K562 (cell line): ENCODE measurements at regions not wholly inside any gene's neighbourhood (a gene's known extent, or its start where the extent isn't known, plus 50 kb on each side); places are given as distances from the start of the nearest gene placed in this dataset.

Source experiments
- ATAC-seq: fragments of 200-7000 bp; cut with Tn5 transposase; 3 replicates; pipeline ENCODE4 v1.9.1; 2020; ENCODE audit warnings: moderate library complexity
- BruUV-seq: library from RNA; stranded (reverse); fragments of 400-500 nt; replicated peaks from 2 replicates; lab custom pipeline; 2021; lab: Mats Ljungman, UMichigan
- CTCF ChIA-PET: fragments of 300-600 bp; formaldehyde crosslinking; extraction: SDS; loops from one replicate; lab custom pipeline; 2021; ENCODE audit warnings: low intra/inter-chr PET ratio; lab: Yijun Ruan, JAX
- POLR2A ChIA-PET: fragments of 300-600, 350-650 bp; sonication (Branson Sonifier 250); formaldehyde crosslinking; extraction: SDS; loops from one replicate; lab custom pipeline; 2021; ENCODE audit warnings: antibody characterized with exemption, inconsistent platforms; lab: Yijun Ruan, JAX
- DNase-seq, 4 experiments: peaks; one replicate each; pipeline versions ENCODE4 v3.0.0 to v3.0.0-alpha.2; 2011 to 2018; ENCODE audit warnings: low spot score in 3 of 4, mixed read lengths in 3 of 4; ENCODE audit errors: extremely low read depth in 1 of 4
- FAIRE-seq: peaks from 2 replicates; lab custom pipeline; 2011; peaks lifted over from hg19 to GRCh38; lab: Jason Lieb, UNC
- H2AFZ ChIP-seq: 2 replicates; pipeline ENCODE4 v1.6.0; 2011; ENCODE audit warnings: low read depth, low read length, control low read depth, inconsistent platforms
- H3K27ac ChIP-seq: fragments of 200-600 bp; 3 replicates; pipeline ENCODE4 v1.8.0; 2011; ENCODE audit warnings: low read depth, mild to moderate bottlenecking, control low read depth, inconsistent platforms, low read length, moderate library complexity, mixed read lengths; ENCODE audit errors: extremely low read depth
- H3K27me3 ChIP-seq, 2 experiments: fragments of 300-600 bp in 1 of 2; 2 replicates in 1 of 2; 3 replicates in 1 of 2; pipeline versions ENCODE4 v1.6.0 to v1.8.0; 2011; ENCODE audit warnings: inconsistent platforms in 2 of 2, low read length in 2 of 2, mild to moderate bottlenecking in 1 of 2, mixed read lengths in 1 of 2, moderate library complexity in 1 of 2; ENCODE audit not compliant: control insufficient read depth in 2 of 2, insufficient read depth in 2 of 2
- H3K36me3 ChIP-seq: fragments of 300-600 bp; 3 replicates; pipeline ENCODE4 v1.8.0; 2011; ENCODE audit warnings: mild to moderate bottlenecking, low read length, inconsistent platforms; ENCODE audit not compliant: control insufficient read depth, insufficient read depth
- H3K4me1 ChIP-seq, 2 experiments: fragments of 200-600 bp in 1 of 2; replicated peaks in 1 of 2; 2 replicates in 1 of 2; 3 replicates in 1 of 2; pipeline versions ENCODE4 v1.5.1 to v1.8.0; 2011; ENCODE audit warnings: inconsistent platforms in 2 of 2, low read length in 2 of 2, mild to moderate bottlenecking in 1 of 2, mixed read lengths in 1 of 2, moderate library complexity in 1 of 2; ENCODE audit not compliant: control insufficient read depth in 2 of 2, insufficient read depth in 2 of 2
- H3K4me2 ChIP-seq: 2 replicates; pipeline ENCODE4 v1.6.1; 2011; ENCODE audit warnings: low read length, control low read depth, inconsistent platforms, mixed read lengths; ENCODE audit not compliant: insufficient read depth
- H3K4me3 ChIP-seq: fragments of 200-600 bp; sonication (generic), shearing (Covaris generic); 2 replicates; pipeline ENCODE4 v1.5.1; 2016; ENCODE audit warnings: control low read depth, inconsistent platforms
- H3K79me2 ChIP-seq: fragments of 200-600 bp; 3 replicates; pipeline ENCODE4 v1.8.0; 2011; ENCODE audit warnings: low read length, inconsistent platforms; ENCODE audit not compliant: control insufficient read depth, insufficient read depth
- H3K9ac ChIP-seq, 2 experiments: 2 replicates each; pipeline versions ENCODE4 v1.6.0 to v1.6.1; 2011; ENCODE audit warnings: low read depth in 2 of 2, low read length in 2 of 2, control low read depth in 1 of 2, inconsistent platforms in 1 of 2, mild to moderate bottlenecking in 1 of 2, mixed read lengths in 1 of 2; ENCODE audit not compliant: insufficient read depth in 1 of 2
- H3K9me1 ChIP-seq: one replicate; pipeline ENCODE4 v1.6.0; 2011; ENCODE audit warnings: inconsistent platforms, mild to moderate bottlenecking, low read length, moderate library complexity; ENCODE audit not compliant: control insufficient read depth, insufficient read depth
- H3K9me3 ChIP-seq: replicated peaks from 2 replicates; pipeline ENCODE4 v1.5.1; 2011; ENCODE audit warnings: low read depth, low read length, inconsistent platforms; ENCODE audit not compliant: control insufficient read depth, insufficient read depth
- H4K20me1 ChIP-seq: replicated peaks from 2 replicates; pipeline ENCODE4 v1.6.1; 2011; ENCODE audit warnings: low read length, inconsistent platforms, mixed read lengths; ENCODE audit not compliant: control insufficient read depth, insufficient read depth
- CBFA2T3 ChIP-seq: fragments of 450-650 bp; IDR thresholded peaks from 2 replicates; pipeline ENCODE4 v1.6.1; 2017
- CXXC5 ChIP-seq: fragments of 250-450 bp; sonication (Bioruptor Pico); IDR thresholded peaks from 2 replicates; pipeline ENCODE4 v1.8.0; 2022; ENCODE audit warnings: inconsistent platforms, mild to moderate bottlenecking, moderate library complexity
- HDGF ChIP-seq: fragments of 450-650 bp; IDR thresholded peaks from 2 replicates; pipeline ENCODE4 v1.6.1; 2016
- HNRNPH1 ChIP-seq: fragments of 200-400 bp; formaldehyde crosslinking; optimal IDR thresholded peaks from 2 replicates; pipeline ENCODE3; 2017; ENCODE audit warnings: low read depth, mild to moderate bottlenecking, low read length, moderate library complexity
- KLF6 ChIP-seq: fragments of 250-450 bp; sonication (Bioruptor Pico); IDR thresholded peaks from 2 replicates; pipeline ENCODE4 v1.4.0; 2020; ENCODE audit warnings: mild to moderate bottlenecking, moderate library complexity, borderline replicate concordance
- MTA3 ChIP-seq: fragments of 450-650 bp; formaldehyde crosslinking; IDR thresholded peaks from 2 replicates; pipeline ENCODE4 v1.6.1; 2017; ENCODE audit warnings: mild to moderate bottlenecking, borderline replicate concordance
- ZNF12 ChIP-seq: sonication (generic); formaldehyde crosslinking; IDR thresholded peaks from 2 replicates; pipeline ENCODE4 v1.4.0; 2020; ENCODE audit warnings: mild to moderate bottlenecking, missing genetic modification reagents
- ZNF444 ChIP-seq: fragments of 250-450 bp; sonication (Bioruptor Pico); IDR thresholded peaks from 2 replicates; pipeline ENCODE4 v1.4.0; 2020; ENCODE audit warnings: mild to moderate bottlenecking, moderate library complexity
- ZNF668 ChIP-seq: fragments of 250-450 bp; sonication (Bioruptor Pico); IDR thresholded peaks from 2 replicates; pipeline ENCODE4 v1.8.0; 2022; ENCODE audit warnings: mild to moderate bottlenecking, inconsistent platforms
- ZZZ3 ChIP-seq: fragments of 450-650 bp; IDR thresholded peaks from 2 replicates; pipeline ENCODE4 v1.6.1; 2016; ENCODE audit warnings: antibody characterized with exemption, mild to moderate bottlenecking, moderate library complexity
- WGBS: fragments of 100-300 bp; shearing (Covaris generic); methylation state at CpG from one replicate; pipeline ENCODE4 v1.1.6; 2016; ENCODE audit warnings: low coverage, mixed read lengths; ENCODE audit not compliant: insufficient coverage; ENCODE audit errors: missing lambda C conversion rate; 5-methylcytosine and 5-hydroxymethylcytosine counted together
- in situ Hi-C: fragments of 300-500 bp; cut with MboI; formaldehyde crosslinking; loops from 4 replicates; pipeline ENCODE4 v1.15.0; 2018; ENCODE audit warnings: inconsistent platforms, mixed read lengths
- intact Hi-C: fragments of 100-400 bp; cut with micrococcal nuclease; formaldehyde crosslinking; loops from 2 replicates; pipeline ENCODE4 v1.14.2; 2022
- TF ChIP-seq, protein P1 (sequence below): conservative IDR thresholded peaks from 2 replicates; pipeline ENCODE4 v1.6.1; 2011; ENCODE audit warnings: low read depth, mild to moderate bottlenecking, low read length; ENCODE audit not compliant: control insufficient read depth
- TF ChIP-seq, protein P2 (sequence below): fragments of 200-600 bp; sonication (generic); IDR thresholded peaks from one replicate; pipeline ENCODE4 v1.6.1; 2012; ENCODE audit warnings: mild to moderate bottlenecking, low read depth, low read length, inconsistent platforms

GRCh38 chr2:211281430-211282073, 725.2 kb downstream of the CPS1 start:
- H3K4me2 ChIP-seq = no peak overlapping the region
- no peaks in the 10 kb centered on the region for H3K4me1 ChIP-seq
- ChIA-PET POLR2A (no interaction called here), CTCF (no interaction called here)
- no peaks in the 10 kb centered on the region for H3K36me3 ChIP-seq
- WGBS = no CpG with 5 or more reads among the region's 2 CpGs
- ATAC-seq (no peak), DNase-seq (no peak), FAIRE-seq (no peak)
- no peak overlapping the region for H3K4me3 ChIP-seq
- no peak overlapping the region for H3K9ac ChIP-seq
- no peaks in the 10 kb centered on the region for H3K9me3 ChIP-seq
- no TSS peak for BruUV-seq
- intact Hi-C loops (no loop called here), in situ Hi-C loops (no loop called here)
- H4K20me1 ChIP-seq = no peaks in the 10 kb centered on the region
- H3K79me2 ChIP-seq = no peaks in the 10 kb centered on the region
- no peaks in the 10 kb centered on the region for H3K27me3 ChIP-seq
- no peaks in the 10 kb centered on the region for H3K9me1 ChIP-seq
- no peak overlapping the region for H2AFZ ChIP-seq
- H3K27ac ChIP-seq = no peak overlapping the region
- TF ChIP-seq ZNF444 (CRISPR knock-in tag) = no peak
- TF ChIP-seq CBFA2T3 = no peak
- TF ChIP-seq ZNF668 = no peak
- TF ChIP-seq KLF6 (CRISPR knock-in tag) = no peak
- TF ChIP-seq, protein P1, sequence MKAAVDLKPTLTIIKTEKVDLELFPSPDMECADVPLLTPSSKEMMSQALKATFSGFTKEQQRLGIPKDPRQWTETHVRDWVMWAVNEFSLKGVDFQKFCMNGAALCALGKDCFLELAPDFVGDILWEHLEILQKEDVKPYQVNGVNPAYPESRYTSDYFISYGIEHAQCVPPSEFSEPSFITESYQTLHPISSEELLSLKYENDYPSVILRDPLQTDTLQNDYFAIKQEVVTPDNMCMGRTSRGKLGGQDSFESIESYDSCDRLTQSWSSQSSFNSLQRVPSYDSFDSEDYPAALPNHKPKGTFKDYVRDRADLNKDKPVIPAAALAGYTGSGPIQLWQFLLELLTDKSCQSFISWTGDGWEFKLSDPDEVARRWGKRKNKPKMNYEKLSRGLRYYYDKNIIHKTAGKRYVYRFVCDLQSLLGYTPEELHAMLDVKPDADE = no peak
- TF ChIP-seq HNRNPH1 = no peak
- TF ChIP-seq MTA3 = no peak
- TF ChIP-seq ZZZ3 = no peak
- TF ChIP-seq, protein P2, sequence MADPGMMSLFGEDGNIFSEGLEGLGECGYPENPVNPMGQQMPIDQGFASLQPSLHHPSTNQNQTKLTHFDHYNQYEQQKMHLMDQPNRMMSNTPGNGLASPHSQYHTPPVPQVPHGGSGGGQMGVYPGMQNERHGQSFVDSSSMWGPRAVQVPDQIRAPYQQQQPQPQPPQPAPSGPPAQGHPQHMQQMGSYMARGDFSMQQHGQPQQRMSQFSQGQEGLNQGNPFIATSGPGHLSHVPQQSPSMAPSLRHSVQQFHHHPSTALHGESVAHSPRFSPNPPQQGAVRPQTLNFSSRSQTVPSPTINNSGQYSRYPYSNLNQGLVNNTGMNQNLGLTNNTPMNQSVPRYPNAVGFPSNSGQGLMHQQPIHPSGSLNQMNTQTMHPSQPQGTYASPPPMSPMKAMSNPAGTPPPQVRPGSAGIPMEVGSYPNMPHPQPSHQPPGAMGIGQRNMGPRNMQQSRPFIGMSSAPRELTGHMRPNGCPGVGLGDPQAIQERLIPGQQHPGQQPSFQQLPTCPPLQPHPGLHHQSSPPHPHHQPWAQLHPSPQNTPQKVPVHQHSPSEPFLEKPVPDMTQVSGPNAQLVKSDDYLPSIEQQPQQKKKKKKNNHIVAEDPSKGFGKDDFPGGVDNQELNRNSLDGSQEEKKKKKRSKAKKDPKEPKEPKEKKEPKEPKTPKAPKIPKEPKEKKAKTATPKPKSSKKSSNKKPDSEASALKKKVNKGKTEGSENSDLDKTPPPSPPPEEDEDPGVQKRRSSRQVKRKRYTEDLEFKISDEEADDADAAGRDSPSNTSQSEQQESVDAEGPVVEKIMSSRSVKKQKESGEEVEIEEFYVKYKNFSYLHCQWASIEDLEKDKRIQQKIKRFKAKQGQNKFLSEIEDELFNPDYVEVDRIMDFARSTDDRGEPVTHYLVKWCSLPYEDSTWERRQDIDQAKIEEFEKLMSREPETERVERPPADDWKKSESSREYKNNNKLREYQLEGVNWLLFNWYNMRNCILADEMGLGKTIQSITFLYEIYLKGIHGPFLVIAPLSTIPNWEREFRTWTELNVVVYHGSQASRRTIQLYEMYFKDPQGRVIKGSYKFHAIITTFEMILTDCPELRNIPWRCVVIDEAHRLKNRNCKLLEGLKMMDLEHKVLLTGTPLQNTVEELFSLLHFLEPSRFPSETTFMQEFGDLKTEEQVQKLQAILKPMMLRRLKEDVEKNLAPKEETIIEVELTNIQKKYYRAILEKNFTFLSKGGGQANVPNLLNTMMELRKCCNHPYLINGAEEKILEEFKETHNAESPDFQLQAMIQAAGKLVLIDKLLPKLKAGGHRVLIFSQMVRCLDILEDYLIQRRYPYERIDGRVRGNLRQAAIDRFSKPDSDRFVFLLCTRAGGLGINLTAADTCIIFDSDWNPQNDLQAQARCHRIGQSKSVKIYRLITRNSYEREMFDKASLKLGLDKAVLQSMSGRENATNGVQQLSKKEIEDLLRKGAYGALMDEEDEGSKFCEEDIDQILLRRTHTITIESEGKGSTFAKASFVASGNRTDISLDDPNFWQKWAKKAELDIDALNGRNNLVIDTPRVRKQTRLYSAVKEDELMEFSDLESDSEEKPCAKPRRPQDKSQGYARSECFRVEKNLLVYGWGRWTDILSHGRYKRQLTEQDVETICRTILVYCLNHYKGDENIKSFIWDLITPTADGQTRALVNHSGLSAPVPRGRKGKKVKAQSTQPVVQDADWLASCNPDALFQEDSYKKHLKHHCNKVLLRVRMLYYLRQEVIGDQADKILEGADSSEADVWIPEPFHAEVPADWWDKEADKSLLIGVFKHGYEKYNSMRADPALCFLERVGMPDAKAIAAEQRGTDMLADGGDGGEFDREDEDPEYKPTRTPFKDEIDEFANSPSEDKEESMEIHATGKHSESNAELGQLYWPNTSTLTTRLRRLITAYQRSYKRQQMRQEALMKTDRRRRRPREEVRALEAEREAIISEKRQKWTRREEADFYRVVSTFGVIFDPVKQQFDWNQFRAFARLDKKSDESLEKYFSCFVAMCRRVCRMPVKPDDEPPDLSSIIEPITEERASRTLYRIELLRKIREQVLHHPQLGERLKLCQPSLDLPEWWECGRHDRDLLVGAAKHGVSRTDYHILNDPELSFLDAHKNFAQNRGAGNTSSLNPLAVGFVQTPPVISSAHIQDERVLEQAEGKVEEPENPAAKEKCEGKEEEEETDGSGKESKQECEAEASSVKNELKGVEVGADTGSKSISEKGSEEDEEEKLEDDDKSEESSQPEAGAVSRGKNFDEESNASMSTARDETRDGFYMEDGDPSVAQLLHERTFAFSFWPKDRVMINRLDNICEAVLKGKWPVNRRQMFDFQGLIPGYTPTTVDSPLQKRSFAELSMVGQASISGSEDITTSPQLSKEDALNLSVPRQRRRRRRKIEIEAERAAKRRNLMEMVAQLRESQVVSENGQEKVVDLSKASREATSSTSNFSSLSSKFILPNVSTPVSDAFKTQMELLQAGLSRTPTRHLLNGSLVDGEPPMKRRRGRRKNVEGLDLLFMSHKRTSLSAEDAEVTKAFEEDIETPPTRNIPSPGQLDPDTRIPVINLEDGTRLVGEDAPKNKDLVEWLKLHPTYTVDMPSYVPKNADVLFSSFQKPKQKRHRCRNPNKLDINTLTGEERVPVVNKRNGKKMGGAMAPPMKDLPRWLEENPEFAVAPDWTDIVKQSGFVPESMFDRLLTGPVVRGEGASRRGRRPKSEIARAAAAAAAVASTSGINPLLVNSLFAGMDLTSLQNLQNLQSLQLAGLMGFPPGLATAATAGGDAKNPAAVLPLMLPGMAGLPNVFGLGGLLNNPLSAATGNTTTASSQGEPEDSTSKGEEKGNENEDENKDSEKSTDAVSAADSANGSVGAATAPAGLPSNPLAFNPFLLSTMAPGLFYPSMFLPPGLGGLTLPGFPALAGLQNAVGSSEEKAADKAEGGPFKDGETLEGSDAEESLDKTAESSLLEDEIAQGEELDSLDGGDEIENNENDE = no peak
- TF ChIP-seq HDGF = no peak
- no peak for TF ChIP-seq CXXC5 (CRISPR knock-in tag)
- no peak for TF ChIP-seq ZNF12
